ENCODE measurements at regions not wholly inside any gene's neighbourhood (a gene's known extent, or its start where the extent isn't known, plus 50 kb on each side); places are given as distances from the start of the nearest gene placed in this dataset.

GRCh38 chr17:79393358-79394052 lies 217.3 kb downstream of the RBFOX3 start:
- peak; percentile 50 for DNase-seq

- DNase-seq, result no peak
These were observed 218.3 kb downstream of the RBFOX3 start for GRCh38 chr17:79392598-79392997.

GRCh38 chr17:79391376-79392233 lies 219.2 kb downstream of the RBFOX3 start:
- DNase-seq, result peak; percentile 53

- DNase-seq, result no peak
These were observed 221.0 kb downstream of the RBFOX3 start for GRCh38 chr17:79389896-79390295.

- DNase-seq, result peak; percentile 26
These were observed 222.1 kb downstream of the RBFOX3 start for GRCh38 chr17:79388556-79389295.

GRCh38 chr17:79387783-79388182 lies 223.1 kb downstream of the RBFOX3 start:
- no peak for DNase-seq

GRCh38 chr17:79385962-79386563 lies 224.8 kb downstream of the RBFOX3 start:
- no peak for DNase-seq

GRCh38 chr17:79382313-79382712 lies 228.5 kb downstream of the RBFOX3 start:
- DNase-seq, result no peak

GRCh38 chr17:79379700-79380445 lies 231.0 kb downstream of the RBFOX3 start:
- no peak for DNase-seq

GRCh38 chr17:79377230-79377786 lies 233.5 kb downstream of the RBFOX3 start:
- no peak for DNase-seq

GRCh38 chr17:79374807-79375206 lies 236.0 kb downstream of the RBFOX3 start:
- DNase-seq, result no peak

- DNase-seq, result no peak
These were observed 236.7 kb downstream of the RBFOX3 start for GRCh38 chr17:79374087-79374689.

- no peak for DNase-seq
These were observed 238.2 kb downstream of the RBFOX3 start for GRCh38 chr17:79372470-79373238.

- no peak for DNase-seq
These were observed 238.9 kb downstream of the RBFOX3 start for GRCh38 chr17:79371984-79372383.

GRCh38 chr17:79370594-79370993 lies 240.3 kb downstream of the RBFOX3 start:
- no peak for DNase-seq

- no peak for DNase-seq
These were observed 240.7 kb downstream of the RBFOX3 start for GRCh38 chr17:79370126-79370525.

- no peak for DNase-seq
These were observed 241.3 kb downstream of the RBFOX3 start for GRCh38 chr17:79369532-79369931.

GRCh38 chr17:79369001-79369400 lies 241.8 kb downstream of the RBFOX3 start:
- DNase-seq, result no peak

GRCh38 chr17:79368521-79368920 lies 242.3 kb downstream of the RBFOX3 start:
- no peak for DNase-seq

GRCh38 chr17:79366988-79367571 lies 243.8 kb downstream of the RBFOX3 start:
- no peak for DNase-seq
